Keratinocyte (primary cell): ENCODE measurements at regions not wholly inside any gene's neighbourhood (a gene's known extent, or its start where the extent isn't known, plus 50 kb on each side); places are given as distances from the start of the nearest gene placed in this dataset.

Experiments
- EZH2 ChIP-seq: IDR thresholded peaks from one replicate; pipeline ENCODE4 v1.6.1; 2012; ENCODE audit warnings: inconsistent platforms, mild to moderate bottlenecking, low read length, moderate library complexity
- TF ChIP-seq, protein P1 (sequence below), 3 experiments: IDR thresholded peaks in 1 of 3; conservative IDR thresholded peaks in 1 of 3; optimal IDR thresholded peaks in 1 of 3; 2 replicates in 2 of 3; 3 replicates in 1 of 3; pipeline versions ENCODE3 to v1.5.1; 2011; ENCODE audit warnings: low read length in 3 of 3, mild to moderate bottlenecking in 3 of 3, moderate library complexity in 2 of 3, control low read depth in 1 of 3, inconsistent platforms in 1 of 3; ENCODE audit not compliant: insufficient read depth in 2 of 3; ENCODE audit errors: extremely low read depth in 1 of 3

DNA sequence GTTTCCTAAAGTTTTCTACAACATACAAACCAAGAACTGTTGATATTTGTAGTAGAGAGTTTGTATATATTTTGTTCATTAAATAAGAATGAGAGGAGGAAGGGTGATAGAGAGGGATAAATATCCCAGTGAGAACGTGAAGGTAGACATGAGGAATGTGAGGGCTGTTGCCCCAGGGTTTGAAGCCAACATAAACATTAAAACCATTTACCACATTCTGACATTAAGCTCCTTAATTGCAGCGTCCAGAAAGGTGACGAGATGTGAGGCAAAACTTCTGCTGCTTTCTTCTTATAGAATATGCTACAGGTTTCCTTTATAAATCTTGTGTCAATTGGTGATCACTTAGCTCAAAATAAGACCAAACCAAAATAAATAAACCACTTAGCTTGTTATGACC, 267.8 kb upstream of the CNTN4 start:
- TF ChIP-seq, protein P1, sequence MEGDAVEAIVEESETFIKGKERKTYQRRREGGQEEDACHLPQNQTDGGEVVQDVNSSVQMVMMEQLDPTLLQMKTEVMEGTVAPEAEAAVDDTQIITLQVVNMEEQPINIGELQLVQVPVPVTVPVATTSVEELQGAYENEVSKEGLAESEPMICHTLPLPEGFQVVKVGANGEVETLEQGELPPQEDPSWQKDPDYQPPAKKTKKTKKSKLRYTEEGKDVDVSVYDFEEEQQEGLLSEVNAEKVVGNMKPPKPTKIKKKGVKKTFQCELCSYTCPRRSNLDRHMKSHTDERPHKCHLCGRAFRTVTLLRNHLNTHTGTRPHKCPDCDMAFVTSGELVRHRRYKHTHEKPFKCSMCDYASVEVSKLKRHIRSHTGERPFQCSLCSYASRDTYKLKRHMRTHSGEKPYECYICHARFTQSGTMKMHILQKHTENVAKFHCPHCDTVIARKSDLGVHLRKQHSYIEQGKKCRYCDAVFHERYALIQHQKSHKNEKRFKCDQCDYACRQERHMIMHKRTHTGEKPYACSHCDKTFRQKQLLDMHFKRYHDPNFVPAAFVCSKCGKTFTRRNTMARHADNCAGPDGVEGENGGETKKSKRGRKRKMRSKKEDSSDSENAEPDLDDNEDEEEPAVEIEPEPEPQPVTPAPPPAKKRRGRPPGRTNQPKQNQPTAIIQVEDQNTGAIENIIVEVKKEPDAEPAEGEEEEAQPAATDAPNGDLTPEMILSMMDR (optimal IDR thresholded peaks at IDR 0.05 in 1 of 3, IDR thresholded peaks at IDR 0.05 in 1 of 3, conservative IDR thresholded peaks at IDR 0.05 in 1 of 3; ENCODE audit: extremely low read depth in 1 of 3, insufficient read depth in 2 of 3, low read length in 3 of 3): no peak
- TF ChIP-seq EZH2: no peak
